Mesothelial cell of epicardium (in vitro differentiated cells): ENCODE measurements at regions not wholly inside any gene's neighbourhood (a gene's known extent, or its start where the extent isn't known, plus 50 kb on each side); places are given as distances from the start of the nearest gene placed in this dataset.
"Not testable (repeated sequence)": the region's sequence is repeated elsewhere in the genome, so short reads cannot be mapped to it uniquely, and the experiment has no call there.

Experiments used
- DNase-seq, 2 experiments: peaks; one replicate each; pipeline ENCODE4 v3.0.0; 2021; ENCODE audit warnings: low spot score in 2 of 2; ENCODE audit not compliant: unreplicated experiment in 2 of 2
- H3K27ac Mint-ChIP-seq: 2 replicates; pipeline ENCODE4 v1.8.0; 2021; ENCODE audit warnings: mixed read lengths
- H3K27me3 Mint-ChIP-seq: 2 replicates; pipeline ENCODE4 v1.8.0; 2021; ENCODE audit warnings: low read depth, mixed read lengths
- H3K36me3 Mint-ChIP-seq: 2 replicates; pipeline ENCODE4 v1.8.0; 2021; ENCODE audit warnings: mixed read lengths
- H3K4me1 Mint-ChIP-seq: 2 replicates; pipeline ENCODE4 v1.8.0; 2021; ENCODE audit warnings: mixed read lengths
- H3K4me3 Mint-ChIP-seq: 2 replicates; pipeline ENCODE4 v1.8.0; 2021; ENCODE audit warnings: mild to moderate bottlenecking, moderate library complexity, mixed read lengths
- H3K9me3 Mint-ChIP-seq: 2 replicates; pipeline ENCODE4 v1.8.0; 2021; ENCODE audit warnings: mixed read lengths
- TF ChIP-seq, protein P1 (sequence below): fragments of 200-600 bp; sonication (generic); IDR thresholded peaks from one replicate; pipeline ENCODE4 v1.5.0; 2021; ENCODE audit warnings: antibody characterized with exemption; ENCODE audit not compliant: unreplicated experiment

DNA sequence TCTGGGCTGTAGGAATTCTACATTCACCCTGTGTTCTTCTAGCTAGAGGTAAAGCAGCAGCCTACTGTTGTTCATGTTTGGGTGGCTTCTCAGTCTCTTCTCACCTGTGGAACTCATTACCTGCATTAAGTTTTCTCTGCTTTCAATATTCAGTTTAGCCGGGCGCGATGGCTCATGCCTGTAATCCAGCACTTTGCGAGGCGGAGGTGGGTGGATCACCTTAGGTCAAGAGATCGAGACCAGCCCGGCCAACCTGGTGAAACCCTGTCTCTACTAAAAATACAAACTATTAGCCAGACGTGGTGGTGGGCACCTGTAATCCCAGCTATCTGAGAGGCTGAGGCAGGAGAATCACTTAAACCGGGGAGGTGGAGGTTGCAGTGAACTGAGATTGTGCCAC lies 139.8 kb upstream of the UBE2E3 start:
- Mint-ChIP-seq H3K27me3 (no peaks in the 10 kb centered on the region), H3K4me3 (no peak overlapping the region), H3K4me1 (no peaks in the 10 kb centered on the region), H3K9me3 (no peaks in the 10 kb centered on the region), H3K36me3 (no peaks in the 10 kb centered on the region), H3K27ac (no peak overlapping the region)
- no peak for DNase-seq
- TF ChIP-seq, protein P1, sequence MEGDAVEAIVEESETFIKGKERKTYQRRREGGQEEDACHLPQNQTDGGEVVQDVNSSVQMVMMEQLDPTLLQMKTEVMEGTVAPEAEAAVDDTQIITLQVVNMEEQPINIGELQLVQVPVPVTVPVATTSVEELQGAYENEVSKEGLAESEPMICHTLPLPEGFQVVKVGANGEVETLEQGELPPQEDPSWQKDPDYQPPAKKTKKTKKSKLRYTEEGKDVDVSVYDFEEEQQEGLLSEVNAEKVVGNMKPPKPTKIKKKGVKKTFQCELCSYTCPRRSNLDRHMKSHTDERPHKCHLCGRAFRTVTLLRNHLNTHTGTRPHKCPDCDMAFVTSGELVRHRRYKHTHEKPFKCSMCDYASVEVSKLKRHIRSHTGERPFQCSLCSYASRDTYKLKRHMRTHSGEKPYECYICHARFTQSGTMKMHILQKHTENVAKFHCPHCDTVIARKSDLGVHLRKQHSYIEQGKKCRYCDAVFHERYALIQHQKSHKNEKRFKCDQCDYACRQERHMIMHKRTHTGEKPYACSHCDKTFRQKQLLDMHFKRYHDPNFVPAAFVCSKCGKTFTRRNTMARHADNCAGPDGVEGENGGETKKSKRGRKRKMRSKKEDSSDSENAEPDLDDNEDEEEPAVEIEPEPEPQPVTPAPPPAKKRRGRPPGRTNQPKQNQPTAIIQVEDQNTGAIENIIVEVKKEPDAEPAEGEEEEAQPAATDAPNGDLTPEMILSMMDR = no peak

DNA sequence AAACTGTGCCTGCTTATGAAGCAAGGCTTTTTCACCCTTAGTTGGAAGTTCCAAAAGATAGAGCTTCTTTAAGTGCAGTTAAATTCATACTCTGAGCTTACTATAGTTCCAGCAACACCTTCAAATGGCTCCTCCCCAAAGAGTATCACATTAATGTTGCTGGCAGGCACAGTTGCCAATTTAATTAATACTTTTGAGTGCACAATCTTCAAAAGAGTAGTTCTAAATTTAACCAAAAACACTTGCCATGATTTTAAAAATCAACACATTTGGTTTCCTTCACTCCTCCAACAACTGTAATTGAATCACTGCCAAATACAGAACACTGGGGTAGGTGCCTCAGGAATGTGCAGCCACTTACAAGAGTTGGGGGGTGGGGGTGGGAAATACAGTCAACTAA lies 150.6 kb upstream of the UBE2E3 start:
- no peaks in the 10 kb centered on the region for H3K4me1 Mint-ChIP-seq
- no peak for DNase-seq
- H3K27me3 Mint-ChIP-seq = no peaks in the 10 kb centered on the region
- no peaks in the 10 kb centered on the region for H3K36me3 Mint-ChIP-seq
- TF ChIP-seq, protein P1 = no peak
- H3K4me3 Mint-ChIP-seq = no peak overlapping the region
- H3K27ac Mint-ChIP-seq = no peak overlapping the region
- peaks cover 5% of the 10 kb centered on the region for H3K9me3 Mint-ChIP-seq

DNA sequence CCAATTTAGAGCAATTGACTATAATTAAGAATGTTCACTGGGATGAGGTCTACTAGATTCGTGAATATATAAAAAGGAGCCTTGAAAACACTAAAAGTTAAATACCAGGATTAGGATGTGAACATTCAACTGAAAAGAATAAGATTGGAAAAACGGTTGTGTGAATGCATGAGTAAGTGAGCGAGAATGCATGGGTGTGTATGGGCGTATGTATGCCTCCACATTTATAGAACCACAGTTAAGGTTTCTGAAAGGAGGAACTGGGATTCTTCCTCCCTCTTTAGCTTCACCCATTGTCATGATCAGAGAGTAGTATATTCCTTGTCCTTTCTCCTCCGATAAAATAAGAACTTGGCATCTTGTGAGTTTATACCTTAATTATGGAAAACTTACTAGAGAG lies 151.1 kb upstream of the UBE2E3 start:
- Mint-ChIP-seq H3K27me3 (no peaks in the 10 kb centered on the region), H3K4me1 (no peaks in the 10 kb centered on the region), H3K4me3 (no peak overlapping the region), H3K36me3 (no peaks in the 10 kb centered on the region), H3K27ac (no peak overlapping the region), H3K9me3 (peaks cover 5% of the 10 kb centered on the region)
- TF ChIP-seq, protein P1 = no peak
- no peak for DNase-seq

DNA sequence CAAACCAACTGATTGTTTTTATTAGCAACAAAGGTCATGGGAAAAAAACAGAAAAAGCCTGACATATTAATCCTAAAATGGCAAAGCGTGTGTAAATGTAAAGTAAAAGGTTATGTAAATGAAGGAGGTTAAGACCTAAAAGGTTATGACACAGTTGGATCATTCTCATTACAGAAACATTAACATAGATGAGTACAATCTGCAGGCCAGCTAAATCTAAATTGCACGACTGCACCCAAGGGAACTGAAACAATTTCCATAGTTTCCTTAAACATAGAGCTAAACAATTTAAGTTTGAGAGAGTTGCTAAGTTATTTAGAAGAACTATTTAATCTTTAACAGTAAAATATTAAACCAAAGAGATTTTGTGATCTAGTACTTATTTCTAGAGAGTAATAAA lies 151.6 kb upstream of the UBE2E3 start:
- DNase-seq = no peak
- no peaks in the 10 kb centered on the region for H3K36me3 Mint-ChIP-seq
- H3K4me1 Mint-ChIP-seq = no peaks in the 10 kb centered on the region
- H3K9me3 Mint-ChIP-seq = peaks cover 5% of the 10 kb centered on the region
- TF ChIP-seq, protein P1 = no peak
- no peaks in the 10 kb centered on the region for H3K27me3 Mint-ChIP-seq
- H3K4me3 Mint-ChIP-seq = no peak overlapping the region
- H3K27ac Mint-ChIP-seq = no peak overlapping the region

DNA sequence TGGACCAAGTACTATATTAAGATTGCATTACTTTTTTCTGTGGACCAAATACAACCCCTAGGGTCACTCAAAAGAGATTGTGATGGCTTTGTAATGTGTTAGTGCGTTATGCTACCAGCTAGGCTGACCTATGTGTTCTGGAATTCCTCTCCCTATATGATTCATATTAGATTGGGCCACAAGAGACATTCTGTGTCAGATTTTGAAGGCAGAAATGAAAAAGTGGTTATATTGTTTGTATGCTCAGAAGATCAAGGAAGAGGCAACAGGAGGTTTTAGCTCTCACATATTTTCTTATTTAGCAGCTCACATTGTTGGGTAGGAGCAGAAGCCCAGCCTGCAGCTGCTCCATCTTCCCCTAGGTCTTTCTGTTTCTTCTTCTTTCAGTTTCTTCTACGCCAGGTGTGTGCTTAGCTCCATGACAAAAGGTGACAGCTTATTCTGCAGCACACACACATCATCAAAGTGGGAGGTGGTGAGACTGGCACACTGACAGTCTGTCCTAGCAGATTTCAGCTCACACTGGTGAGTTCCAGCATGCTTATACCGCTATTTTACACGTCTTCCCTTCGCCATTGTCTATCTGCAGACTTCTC lies 156.8 kb upstream of the UBE2E3 start:
- no peak overlapping the region for H3K27ac Mint-ChIP-seq
- TF ChIP-seq, protein P1 = no peak
- H3K9me3 Mint-ChIP-seq = no peaks in the 10 kb centered on the region
- H3K4me3 Mint-ChIP-seq = no peak overlapping the region
- DNase-seq = no peak
- H3K36me3 Mint-ChIP-seq = no peaks in the 10 kb centered on the region
- H3K27me3 Mint-ChIP-seq = no peaks in the 10 kb centered on the region
- no peaks in the 10 kb centered on the region for H3K4me1 Mint-ChIP-seq

DNA sequence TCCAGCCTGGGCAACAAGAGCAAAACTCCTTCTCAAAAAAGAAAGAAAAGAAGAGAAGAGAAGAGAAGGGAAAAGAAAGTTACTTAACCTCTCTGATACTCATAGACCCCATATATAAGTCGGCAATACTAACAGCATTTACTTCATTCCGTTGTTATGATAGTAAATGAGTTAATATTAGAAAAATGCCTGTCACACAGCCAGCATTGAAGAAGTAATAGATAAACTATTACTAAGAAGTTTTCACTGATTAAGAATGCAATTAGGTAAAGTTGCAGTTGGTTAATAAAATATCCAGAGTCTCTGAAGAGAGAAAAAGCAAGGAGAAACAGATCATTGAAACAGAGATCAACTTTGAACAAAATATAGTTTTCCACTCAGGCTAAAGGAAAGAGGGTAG lies 161.3 kb upstream of the UBE2E3 start:
- Mint-ChIP-seq H3K36me3 (no peaks in the 10 kb centered on the region), H3K27me3 (no peaks in the 10 kb centered on the region), H3K4me1 (no peaks in the 10 kb centered on the region), H3K4me3 (no peak overlapping the region), H3K9me3 (peaks cover 25% of the 10 kb centered on the region), H3K27ac (no peak overlapping the region)
- DNase-seq = no peak
- TF ChIP-seq, protein P1 = no peak

DNA sequence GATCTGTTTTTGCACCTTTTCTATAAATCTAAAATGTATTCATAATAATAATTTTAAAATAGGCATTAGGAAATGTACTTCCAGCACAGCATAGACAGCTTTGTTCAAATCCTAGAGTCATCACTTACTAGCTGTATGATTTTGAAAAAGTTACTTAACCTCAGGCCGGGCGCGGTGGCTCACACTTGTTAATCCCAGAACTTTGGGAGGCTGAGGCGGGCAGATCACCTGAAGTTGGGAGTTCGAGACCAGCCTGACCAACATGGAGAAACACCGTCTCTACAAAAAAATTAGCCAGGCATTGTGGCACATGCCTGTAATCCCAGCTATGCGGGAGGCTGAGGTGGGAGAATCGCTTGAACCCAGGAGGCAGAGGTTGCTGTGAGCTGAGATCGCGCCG lies 161.7 kb upstream of the UBE2E3 start:
- H3K9me3 Mint-ChIP-seq = peaks cover 28% of the 10 kb centered on the region
- not testable (repeated sequence) for H3K4me3 Mint-ChIP-seq, DNase-seq, H3K36me3 Mint-ChIP-seq, H3K4me1 Mint-ChIP-seq, H3K27ac Mint-ChIP-seq, H3K27me3 Mint-ChIP-seq
